ENCODE measurements at regions not wholly inside any gene's neighbourhood (a gene's known extent, or its start where the extent isn't known, plus 50 kb on each side); places are given as distances from the start of the nearest gene placed in this dataset.

GRCh38 chr15:77698481-77698880 lies 65.8 kb upstream of the LINGO1 start:
- DNase-seq (no peak), ATAC-seq (no peak)
- Histone ChIP-seq H3K27ac (no peak overlapping the region), H3K4me3 (no peak overlapping the region), H3K9me3 (no peaks in the 10 kb centered on the region), H3K27me3 (peaks cover 39% of the 10 kb centered on the region), H3K36me3 (no peaks in the 10 kb centered on the region), H3K4me1 (no peaks in the 10 kb centered on the region)
- intact Hi-C loops (cut with DNase I) = no loop called here
- TF ChIP-seq, protein P1, sequence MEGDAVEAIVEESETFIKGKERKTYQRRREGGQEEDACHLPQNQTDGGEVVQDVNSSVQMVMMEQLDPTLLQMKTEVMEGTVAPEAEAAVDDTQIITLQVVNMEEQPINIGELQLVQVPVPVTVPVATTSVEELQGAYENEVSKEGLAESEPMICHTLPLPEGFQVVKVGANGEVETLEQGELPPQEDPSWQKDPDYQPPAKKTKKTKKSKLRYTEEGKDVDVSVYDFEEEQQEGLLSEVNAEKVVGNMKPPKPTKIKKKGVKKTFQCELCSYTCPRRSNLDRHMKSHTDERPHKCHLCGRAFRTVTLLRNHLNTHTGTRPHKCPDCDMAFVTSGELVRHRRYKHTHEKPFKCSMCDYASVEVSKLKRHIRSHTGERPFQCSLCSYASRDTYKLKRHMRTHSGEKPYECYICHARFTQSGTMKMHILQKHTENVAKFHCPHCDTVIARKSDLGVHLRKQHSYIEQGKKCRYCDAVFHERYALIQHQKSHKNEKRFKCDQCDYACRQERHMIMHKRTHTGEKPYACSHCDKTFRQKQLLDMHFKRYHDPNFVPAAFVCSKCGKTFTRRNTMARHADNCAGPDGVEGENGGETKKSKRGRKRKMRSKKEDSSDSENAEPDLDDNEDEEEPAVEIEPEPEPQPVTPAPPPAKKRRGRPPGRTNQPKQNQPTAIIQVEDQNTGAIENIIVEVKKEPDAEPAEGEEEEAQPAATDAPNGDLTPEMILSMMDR (IDR thresholded peaks at IDR 0.05) = no peak

DNA sequence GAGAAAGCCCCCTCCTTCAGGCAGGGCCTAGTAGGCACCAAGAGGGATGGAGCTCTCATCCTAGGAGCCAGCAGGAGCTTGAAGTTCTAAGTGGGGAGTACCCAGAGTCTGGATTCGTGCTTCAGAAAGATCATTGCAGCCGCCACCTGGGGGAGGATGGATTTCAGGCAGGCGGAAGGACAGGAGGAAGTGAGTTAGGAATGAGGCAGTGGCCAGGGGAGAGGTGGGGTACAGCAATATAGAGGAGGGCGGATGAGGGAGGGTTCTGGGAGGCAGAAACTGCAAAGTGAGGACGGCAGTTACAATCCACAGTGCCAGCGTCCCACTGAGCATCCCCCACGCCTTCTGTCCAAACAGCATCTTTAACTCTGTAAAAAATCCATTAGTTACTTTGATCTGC lies 65.2 kb upstream of the LINGO1 start:
- no peaks in the 10 kb centered on the region for H3K9me3 ChIP-seq
- no peaks in the 10 kb centered on the region for H3K4me1 ChIP-seq
- peaks cover 41% of the 10 kb centered on the region for H3K27me3 ChIP-seq
- intact Hi-C loops (cut with DNase I) = no loop called here
- H3K27ac ChIP-seq = no peak overlapping the region
- DNase-seq (no peak), ATAC-seq (no peak)
- TF ChIP-seq, protein P1 (IDR thresholded peaks at IDR 0.05) = no peak
- no peak overlapping the region for H3K4me3 ChIP-seq
- H3K36me3 ChIP-seq = no peaks in the 10 kb centered on the region

DNA sequence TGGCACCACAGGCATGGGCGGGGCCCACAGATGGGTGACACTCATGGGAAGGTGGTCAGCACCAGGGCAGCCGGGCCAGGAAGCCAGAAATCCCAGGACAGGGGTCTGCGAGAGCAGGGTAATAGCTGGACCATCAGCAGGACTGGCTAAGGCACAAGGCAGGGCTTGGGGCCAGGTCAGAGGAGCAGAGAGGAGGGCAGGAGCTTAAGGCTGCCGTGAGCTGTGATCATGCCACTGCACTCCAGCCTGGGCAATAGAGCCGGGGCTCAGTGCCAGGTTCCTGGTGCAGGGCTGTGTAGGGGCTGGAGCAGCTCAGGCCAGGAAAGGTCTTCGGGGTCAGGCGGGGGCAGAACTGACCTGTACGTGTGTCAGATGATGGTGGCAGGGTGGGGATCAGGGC lies 64.2 kb upstream of the LINGO1 start:
- intact Hi-C loops (cut with DNase I) = no loop called here
- no peaks in the 10 kb centered on the region for H3K36me3 ChIP-seq
- ATAC-seq (no peak), DNase-seq (no peak)
- H3K27ac ChIP-seq = no peak overlapping the region
- TF ChIP-seq, protein P1 (IDR thresholded peaks at IDR 0.05) = no peak
- H3K4me1 ChIP-seq = no peaks in the 10 kb centered on the region
- no peak overlapping the region for H3K4me3 ChIP-seq
- H3K9me3 ChIP-seq = no peaks in the 10 kb centered on the region
- peaks cover 51% of the 10 kb centered on the region for H3K27me3 ChIP-seq

DNA sequence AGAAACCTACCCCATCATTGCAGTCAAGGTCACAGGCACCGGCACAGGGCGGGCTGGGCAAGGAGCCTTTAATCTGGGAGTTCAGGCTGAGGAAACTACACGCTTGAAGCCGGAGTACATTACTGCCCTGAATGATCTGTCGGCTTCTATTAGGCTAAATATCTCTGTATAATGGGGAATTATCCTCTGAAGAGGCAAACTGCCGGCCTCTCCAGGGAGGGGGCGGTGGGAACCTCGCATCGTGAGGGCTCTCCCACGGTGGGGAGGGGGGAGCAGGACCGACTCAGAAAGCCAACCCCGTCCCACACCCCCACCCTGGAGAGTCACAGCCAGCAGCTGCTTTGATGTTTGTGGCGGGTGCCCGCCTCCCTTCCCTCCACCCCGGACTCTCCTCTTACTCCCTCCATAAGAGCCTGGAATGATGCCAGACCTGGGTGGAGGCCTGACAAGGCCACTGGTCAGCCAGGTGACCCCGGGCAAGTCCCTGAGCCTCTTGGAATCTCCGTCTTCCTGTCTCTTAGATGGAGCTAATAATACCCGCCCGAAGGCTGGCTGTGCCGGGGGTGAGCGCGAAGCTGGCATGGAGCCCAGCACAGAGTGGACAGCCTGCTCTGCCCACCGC lies 63.4 kb upstream of the LINGO1 start:
- Histone ChIP-seq H3K36me3 (no peaks in the 10 kb centered on the region), H3K4me1 (no peaks in the 10 kb centered on the region), H3K27me3 (peaks cover 59% of the 10 kb centered on the region), H3K9me3 (no peaks in the 10 kb centered on the region), H3K4me3 (no peak overlapping the region), H3K27ac (no peak overlapping the region)
- TF ChIP-seq, protein P1 (IDR thresholded peaks at IDR 0.05) = no peak
- intact Hi-C loops (cut with DNase I) = no loop called here
- ATAC-seq = no peak
- DNase-seq = no peak

DNA sequence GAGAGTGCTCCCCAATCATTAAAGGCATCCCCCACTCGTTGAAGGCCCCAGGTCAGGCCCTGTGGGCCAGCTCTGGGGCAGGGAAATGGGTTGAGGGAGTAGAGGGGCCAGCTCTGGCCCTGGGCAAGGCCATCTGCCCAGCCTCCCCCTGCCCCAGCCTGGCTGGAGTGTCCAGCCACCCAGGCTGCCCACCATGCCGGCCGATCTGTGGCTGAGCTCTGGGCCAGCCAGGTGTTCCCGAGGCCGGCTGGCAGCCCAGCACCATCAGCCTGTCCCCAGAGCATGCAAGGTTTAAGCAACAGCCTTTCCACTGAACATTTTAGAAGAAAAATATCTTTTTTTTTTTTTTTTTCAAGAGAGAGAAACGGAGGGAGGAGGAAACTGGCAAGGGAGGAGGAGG lies 62.8 kb upstream of the LINGO1 start:
- no peaks in the 10 kb centered on the region for H3K4me1 ChIP-seq

More for the DNA sequence above, 62.8 kb upstream of the LINGO1 start:
- no peaks in the 10 kb centered on the region for H3K36me3 ChIP-seq
- peaks cover 65% of the 10 kb centered on the region for H3K27me3 ChIP-seq
- ATAC-seq (no peak), DNase-seq (no peak)
- intact Hi-C loops (cut with DNase I) = no loop called here
- H3K4me3 ChIP-seq = no peak overlapping the region
- TF ChIP-seq, protein P1 (IDR thresholded peaks at IDR 0.05) = no peak
- H3K27ac ChIP-seq = no peak overlapping the region
- no peaks in the 10 kb centered on the region for H3K9me3 ChIP-seq
